ENCODE measurements at regions not wholly inside any gene's neighbourhood (a gene's known extent, or its start where the extent isn't known, plus 50 kb on each side); places are given as distances from the start of the nearest gene placed in this dataset.

DNA sequence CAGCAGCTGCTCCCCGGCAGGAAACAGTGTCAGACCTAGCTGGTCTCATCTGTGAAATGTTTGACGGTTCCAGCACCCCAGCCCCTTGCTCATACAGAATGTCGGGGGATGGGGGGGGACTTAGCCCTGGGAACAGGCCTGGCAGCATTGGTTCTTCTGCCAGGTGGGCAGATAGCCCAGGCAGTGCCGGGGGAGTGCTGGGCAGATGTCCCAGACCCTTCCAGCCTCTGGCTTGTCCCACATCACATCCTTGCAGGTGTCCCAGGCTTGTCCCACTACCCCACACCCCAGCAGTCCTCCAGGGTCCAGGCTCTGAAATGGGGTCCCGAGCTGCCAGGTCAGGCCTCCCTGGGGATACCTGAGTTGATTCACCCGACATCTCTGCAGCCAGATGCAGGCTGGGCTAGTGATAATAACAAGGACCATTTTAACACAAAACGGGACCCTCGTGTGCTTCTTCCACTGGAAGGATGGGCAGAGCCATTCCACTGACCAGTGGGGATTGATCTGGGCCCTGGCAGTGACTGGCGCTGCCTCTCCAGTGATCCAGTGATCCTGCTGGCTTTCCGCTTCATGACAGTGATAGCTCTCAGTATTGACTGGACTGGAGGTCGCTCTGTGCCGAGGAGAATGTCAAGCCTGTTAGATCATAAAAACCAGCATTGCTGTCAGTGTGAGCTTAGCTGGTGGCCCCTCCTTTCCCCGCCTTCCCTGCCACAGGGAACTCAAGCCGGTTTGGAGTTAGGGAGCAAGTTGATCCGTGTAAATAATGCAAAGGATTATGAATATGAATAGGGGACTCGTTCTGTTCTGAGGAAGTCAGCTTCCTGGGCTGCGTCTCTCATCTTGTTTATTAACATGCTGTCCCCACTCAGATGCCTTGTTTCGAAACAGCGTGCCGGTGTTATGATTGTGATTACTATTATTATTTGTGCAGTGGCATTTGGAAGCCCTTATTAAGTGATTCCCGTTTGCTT is 180.6 kb downstream of the AACS start:
- H3K4me2 ChIP-seq (ENCODE audit: low read length), result peak overlapping the region; percentile 23
- TF ChIP-seq TAF1 (IDR thresholded peaks at IDR 0.05; ENCODE audit: low read depth) (no peak), RAD21 (conservative IDR thresholded peaks at IDR 0.05) (no peak), EZH2 (IDR thresholded peaks at IDR 0.05; ENCODE audit: borderline replicate concordance, insufficient read depth, low read length, poor library complexity, severe bottlenecking) (no peak), EP300 (conservative IDR thresholded peaks at IDR 0.05; ENCODE audit: poor library complexity, severe bottlenecking) (no peak), SMC3 (conservative IDR thresholded peaks at IDR 0.05; ENCODE audit: poor library complexity) (no peak), MXI1 (conservative IDR thresholded peaks at IDR 0.05; ENCODE audit: poor library complexity, severe bottlenecking) (no peak), POLR2AphosphoS5 (IDR thresholded peaks at IDR 0.05) (peak; percentile 75)
- TF ChIP-seq, protein P1, sequence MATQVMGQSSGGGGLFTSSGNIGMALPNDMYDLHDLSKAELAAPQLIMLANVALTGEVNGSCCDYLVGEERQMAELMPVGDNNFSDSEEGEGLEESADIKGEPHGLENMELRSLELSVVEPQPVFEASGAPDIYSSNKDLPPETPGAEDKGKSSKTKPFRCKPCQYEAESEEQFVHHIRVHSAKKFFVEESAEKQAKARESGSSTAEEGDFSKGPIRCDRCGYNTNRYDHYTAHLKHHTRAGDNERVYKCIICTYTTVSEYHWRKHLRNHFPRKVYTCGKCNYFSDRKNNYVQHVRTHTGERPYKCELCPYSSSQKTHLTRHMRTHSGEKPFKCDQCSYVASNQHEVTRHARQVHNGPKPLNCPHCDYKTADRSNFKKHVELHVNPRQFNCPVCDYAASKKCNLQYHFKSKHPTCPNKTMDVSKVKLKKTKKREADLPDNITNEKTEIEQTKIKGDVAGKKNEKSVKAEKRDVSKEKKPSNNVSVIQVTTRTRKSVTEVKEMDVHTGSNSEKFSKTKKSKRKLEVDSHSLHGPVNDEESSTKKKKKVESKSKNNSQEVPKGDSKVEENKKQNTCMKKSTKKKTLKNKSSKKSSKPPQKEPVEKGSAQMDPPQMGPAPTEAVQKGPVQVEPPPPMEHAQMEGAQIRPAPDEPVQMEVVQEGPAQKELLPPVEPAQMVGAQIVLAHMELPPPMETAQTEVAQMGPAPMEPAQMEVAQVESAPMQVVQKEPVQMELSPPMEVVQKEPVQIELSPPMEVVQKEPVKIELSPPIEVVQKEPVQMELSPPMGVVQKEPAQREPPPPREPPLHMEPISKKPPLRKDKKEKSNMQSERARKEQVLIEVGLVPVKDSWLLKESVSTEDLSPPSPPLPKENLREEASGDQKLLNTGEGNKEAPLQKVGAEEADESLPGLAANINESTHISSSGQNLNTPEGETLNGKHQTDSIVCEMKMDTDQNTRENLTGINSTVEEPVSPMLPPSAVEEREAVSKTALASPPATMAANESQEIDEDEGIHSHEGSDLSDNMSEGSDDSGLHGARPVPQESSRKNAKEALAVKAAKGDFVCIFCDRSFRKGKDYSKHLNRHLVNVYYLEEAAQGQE (IDR thresholded peaks at IDR 0.05; ENCODE audit: borderline replicate concordance), result peak; percentile 29
- TF ChIP-seq, protein P2, sequence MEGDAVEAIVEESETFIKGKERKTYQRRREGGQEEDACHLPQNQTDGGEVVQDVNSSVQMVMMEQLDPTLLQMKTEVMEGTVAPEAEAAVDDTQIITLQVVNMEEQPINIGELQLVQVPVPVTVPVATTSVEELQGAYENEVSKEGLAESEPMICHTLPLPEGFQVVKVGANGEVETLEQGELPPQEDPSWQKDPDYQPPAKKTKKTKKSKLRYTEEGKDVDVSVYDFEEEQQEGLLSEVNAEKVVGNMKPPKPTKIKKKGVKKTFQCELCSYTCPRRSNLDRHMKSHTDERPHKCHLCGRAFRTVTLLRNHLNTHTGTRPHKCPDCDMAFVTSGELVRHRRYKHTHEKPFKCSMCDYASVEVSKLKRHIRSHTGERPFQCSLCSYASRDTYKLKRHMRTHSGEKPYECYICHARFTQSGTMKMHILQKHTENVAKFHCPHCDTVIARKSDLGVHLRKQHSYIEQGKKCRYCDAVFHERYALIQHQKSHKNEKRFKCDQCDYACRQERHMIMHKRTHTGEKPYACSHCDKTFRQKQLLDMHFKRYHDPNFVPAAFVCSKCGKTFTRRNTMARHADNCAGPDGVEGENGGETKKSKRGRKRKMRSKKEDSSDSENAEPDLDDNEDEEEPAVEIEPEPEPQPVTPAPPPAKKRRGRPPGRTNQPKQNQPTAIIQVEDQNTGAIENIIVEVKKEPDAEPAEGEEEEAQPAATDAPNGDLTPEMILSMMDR (IDR thresholded peaks at IDR 0.05; ENCODE audit: poor library complexity, severe bottlenecking), result no peak
- H4K20me1 ChIP-seq (ENCODE audit: insufficient read depth), result no peaks in the 10 kb centered on the region
- no peaks in the 10 kb centered on the region for H3K9me2 ChIP-seq (ENCODE audit: insufficient read depth, low read length)
- H3K9me3 ChIP-seq (ENCODE audit: low read length), result no peaks in the 10 kb centered on the region
- H3F3A ChIP-seq (ENCODE audit: insufficient read depth, low read length, poor library complexity, severe bottlenecking), result no peaks in the 10 kb centered on the region
- no peaks in the 10 kb centered on the region for H3K27me3 ChIP-seq (ENCODE audit: insufficient read depth, low read depth, low read length)
- H3K4me3 ChIP-seq (ENCODE audit: low read length), result peak overlapping the region; percentile 50
- H3K9ac ChIP-seq (ENCODE audit: low read length), result peak overlapping the region; percentile 60
- no peaks in the 10 kb centered on the region for H3K79me2 ChIP-seq (replicated peaks; ENCODE audit: insufficient read depth, low read length)
- H2AFZ ChIP-seq (ENCODE audit: low read depth, low read length), result no peak overlapping the region
- peak overlapping the region; percentile 87 for H3K27ac ChIP-seq (ENCODE audit: low read length)
- H3K36me3 ChIP-seq (ENCODE audit: insufficient read depth, low read length), result no peaks in the 10 kb centered on the region

DNA sequence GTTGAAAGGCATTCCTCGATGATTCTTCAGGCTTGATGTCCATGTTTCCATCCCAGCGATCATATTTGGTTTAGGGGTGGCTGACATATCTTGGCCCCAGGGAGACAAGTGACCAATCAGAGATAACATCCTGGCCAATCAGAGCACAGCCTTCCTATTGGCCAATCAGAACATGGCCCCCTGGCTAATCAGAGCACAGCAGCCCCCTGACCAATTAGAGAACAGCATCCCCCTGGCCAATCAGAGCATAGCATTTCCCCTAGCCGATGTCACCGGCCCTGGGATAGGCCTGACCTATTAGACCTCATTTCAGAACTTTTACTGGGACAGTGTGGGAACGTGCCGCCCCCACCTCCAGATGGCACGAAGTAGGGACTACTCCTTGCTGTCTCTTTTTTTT is 182.2 kb downstream of the AACS start:
- no peaks in the 10 kb centered on the region for H3K9me3 ChIP-seq (ENCODE audit: low read length)
- no peaks in the 10 kb centered on the region for H3K79me2 ChIP-seq (replicated peaks; ENCODE audit: insufficient read depth, low read length)
- H3K4me2 ChIP-seq (ENCODE audit: low read length), result no peak overlapping the region
- no peaks in the 10 kb centered on the region for H3K36me3 ChIP-seq (ENCODE audit: insufficient read depth, low read length)
- H3K4me3 ChIP-seq (ENCODE audit: low read length), result no peak overlapping the region
- H2AFZ ChIP-seq (ENCODE audit: low read depth, low read length), result no peak overlapping the region
- TF ChIP-seq, protein P2 (IDR thresholded peaks at IDR 0.05; ENCODE audit: poor library complexity, severe bottlenecking), result no peak
- no peak for TF ChIP-seq RAD21 (conservative IDR thresholded peaks at IDR 0.05)
- TF ChIP-seq EP300 (conservative IDR thresholded peaks at IDR 0.05; ENCODE audit: poor library complexity, severe bottlenecking), result no peak
- TF ChIP-seq MXI1 (conservative IDR thresholded peaks at IDR 0.05; ENCODE audit: poor library complexity, severe bottlenecking), result no peak
- TF ChIP-seq EZH2 (IDR thresholded peaks at IDR 0.05; ENCODE audit: borderline replicate concordance, insufficient read depth, low read length, poor library complexity, severe bottlenecking), result no peak
- TF ChIP-seq, protein P1 (IDR thresholded peaks at IDR 0.05; ENCODE audit: borderline replicate concordance), result no peak
- no peak for TF ChIP-seq TAF1 (IDR thresholded peaks at IDR 0.05; ENCODE audit: low read depth)
- no peak for TF ChIP-seq SMC3 (conservative IDR thresholded peaks at IDR 0.05; ENCODE audit: poor library complexity)
- no peak for TF ChIP-seq POLR2AphosphoS5 (IDR thresholded peaks at IDR 0.05)
- no peaks in the 10 kb centered on the region for H4K20me1 ChIP-seq (ENCODE audit: insufficient read depth)
- H3K27ac ChIP-seq (ENCODE audit: low read length), result peak overlapping the region; percentile 87
- no peaks in the 10 kb centered on the region for H3F3A ChIP-seq (ENCODE audit: insufficient read depth, low read length, poor library complexity, severe bottlenecking)
- H3K9me2 ChIP-seq (ENCODE audit: insufficient read depth, low read length), result no peaks in the 10 kb centered on the region
- H3K27me3 ChIP-seq (ENCODE audit: insufficient read depth, low read depth, low read length), result no peaks in the 10 kb centered on the region
- H3K9ac ChIP-seq (ENCODE audit: low read length), result no peak overlapping the region
